Peyer's patch (tissue), 4 donors: ENCODE measurements at regions not wholly inside any gene's neighbourhood (a gene's known extent, or its start where the extent isn't known, plus 50 kb on each side); places are given as distances from the start of the nearest gene placed in this dataset.

Experiments used
- CTCF ChIP-seq, 6 experiments: fragments of 450-650 bp in 4 of 6; fragments of 200-600 bp in 2 of 6; sonication (generic) in 1 of 6; IDR thresholded peaks; one replicate each; pipeline ENCODE4 v1.5.1; 2017 to 2019; ENCODE audit warnings: antibody characterized with exemption in 6 of 6, mild to moderate bottlenecking in 3 of 6, moderate library complexity in 1 of 6
- POLR2A ChIP-seq, 2 donors: fragments of 450-650 bp; IDR thresholded peaks; one replicate each; pipeline ENCODE4 v1.5.1; 2017; ENCODE audit warnings: antibody characterized with exemption in 2 of 2, mild to moderate bottlenecking in 2 of 2, moderate library complexity in 2 of 2

GRCh38 chr2:163213661-163214081 lies 375.1 kb upstream of the KCNH7 start:
- no peak for TF ChIP-seq CTCF (IDR thresholded peaks at IDR 0.05)
- no peak for TF ChIP-seq POLR2A (IDR thresholded peaks at IDR 0.05)
